Common myeloid progenitor, CD34-positive (primary cell): ENCODE measurements at regions not wholly inside any gene's neighbourhood (a gene's known extent, or its start where the extent isn't known, plus 50 kb on each side); places are given as distances from the start of the nearest gene placed in this dataset.

Source experiments
- CTCF ChIA-PET: fragments of 350-600 bp; sonication (Branson Sonifier 250); formaldehyde crosslinking; loops from one replicate; lab custom pipeline; 2021; ENCODE audit warnings: antibody characterized with exemption; lab: Charles Lee
- POLR2A ChIA-PET: fragments of 350-600 bp; sonication (Branson Sonifier 250); formaldehyde crosslinking; loops from one replicate; lab custom pipeline; 2021; ENCODE audit warnings: antibody characterized with exemption; lab: Charles Lee
- DNase-seq, 3 donors: peaks; one replicate each; pipeline versions ENCODE4 v3.0.0 to v3.0.0-alpha.2; 2013
- H3K27ac ChIP-seq, 2 experiments: 1 replicate in 1 of 2; 2 replicates in 1 of 2; pipeline ENCODE4 v1.7.0; 2013; ENCODE audit warnings: inconsistent platforms in 2 of 2, low read length in 2 of 2, mild to moderate bottlenecking in 2 of 2, low read depth in 1 of 2, moderate library complexity in 1 of 2; ENCODE audit not compliant: severe bottlenecking in 2 of 2, insufficient read depth in 1 of 2, poor library complexity in 1 of 2
- H3K27me3 ChIP-seq, 5 experiments: replicated peaks in 2 of 5; 1 replicate in 3 of 5; 2 replicates in 2 of 5; pipeline versions ENCODE4 v1.6.1 to v1.7.0; 2013; ENCODE audit warnings: low read length in 4 of 5, mild to moderate bottlenecking in 2 of 5, moderate library complexity in 2 of 5, inconsistent platforms in 1 of 5; ENCODE audit not compliant: insufficient read depth in 5 of 5, control insufficient read depth in 4 of 5
- H3K36me3 ChIP-seq, 4 experiments: 1 replicate in 2 of 4; 2 replicates in 2 of 4; pipeline versions ENCODE4 v1.6.1 to v1.7.0; 2013; ENCODE audit warnings: low read length in 3 of 4, control low read depth in 1 of 4, mild to moderate bottlenecking in 1 of 4; ENCODE audit not compliant: control insufficient read depth in 4 of 4, insufficient read depth in 4 of 4
- H3K4me1 ChIP-seq, 4 experiments: 1 replicate in 3 of 4; 2 replicates in 1 of 4; pipeline versions ENCODE4 v1.6.1 to v1.7.1; 2013; ENCODE audit warnings: low read length in 3 of 4, mild to moderate bottlenecking in 3 of 4, control low read depth in 1 of 4, inconsistent platforms in 1 of 4, moderate library complexity in 1 of 4; ENCODE audit not compliant: control insufficient read depth in 4 of 4, insufficient read depth in 4 of 4; ENCODE audit errors: control extremely low read depth in 1 of 4
- H3K4me3 ChIP-seq, 7 experiments: 1 replicate in 4 of 7; 2 replicates in 3 of 7; pipeline versions ENCODE4 v1.5.1 to v1.7.0; 2013; ENCODE audit warnings: mild to moderate bottlenecking in 7 of 7, low read length in 6 of 7, moderate library complexity in 6 of 7, inconsistent platforms in 2 of 7, low read depth in 2 of 7, control low read depth in 1 of 7; ENCODE audit not compliant: insufficient read depth in 4 of 7, control insufficient read depth in 1 of 7; ENCODE audit errors: extremely low read depth in 1 of 7
- H3K9me3 ChIP-seq, 5 experiments: 1 replicate in 4 of 5; 2 replicates in 1 of 5; pipeline versions ENCODE4 v1.6.1 to v1.7.1; 2013; ENCODE audit warnings: low read length in 4 of 5, mild to moderate bottlenecking in 2 of 5, inconsistent platforms in 1 of 5, low read depth in 1 of 5, moderate library complexity in 1 of 5; ENCODE audit not compliant: control insufficient read depth in 4 of 5, insufficient read depth in 2 of 5; ENCODE audit errors: control extremely low read depth in 1 of 5
- WGBS: methylation state at CpG from one replicate; pipeline ENCODE4 v1.1.5; 2013; ENCODE audit not compliant: insufficient coverage; 5-methylcytosine and 5-hydroxymethylcytosine counted together

GRCh38 chr14:99043756-99044155 is 228.2 kb downstream of the BCL11B start:
- WGBS: 80% methylated on average over 1 of the region's 1 CpG
- no peak overlapping the region for H3K27ac ChIP-seq
- no peak overlapping the region for H3K4me3 ChIP-seq
- DNase-seq: no peak
- H3K4me1 ChIP-seq: no peaks in the 10 kb centered on the region
- H3K36me3 ChIP-seq: no peaks in the 10 kb centered on the region
- CTCF ChIA-PET: interaction anchor here (0.6 to 0.8 kb wide), 2 partner anchors 10 to 14 kb away, joined by 3 to 4 read pairs; no protein-coding TSS in a partner anchor
- POLR2A ChIA-PET: no interaction called here
- peaks cover 0 to 2% (median 0%) of the 10 kb centered on the region in 5 experiments for H3K27me3 ChIP-seq
- H3K9me3 ChIP-seq: peaks cover 0 to 5% (median 0%) of the 10 kb centered on the region in 5 experiments

GRCh38 chr14:99047441-99048031 is 224.5 kb downstream of the BCL11B start:
- Histone ChIP-seq H3K36me3 (no peaks in the 10 kb centered on the region), H3K4me1 (no peaks in the 10 kb centered on the region), H3K4me3 (no peak overlapping the region), H3K9me3 (peaks cover 0 to 11% (median 3%) of the 10 kb centered on the region in 5 experiments), H3K27ac (no peak overlapping the region), H3K27me3 (peaks cover 0 to 2% (median 0%) of the 10 kb centered on the region in 5 experiments)
- POLR2A ChIA-PET: no interaction called here
- WGBS: 83% methylated on average over 14 of the region's 14 CpGs
- CTCF ChIA-PET: no interaction called here
- DNase-seq: no peak

- H3K27me3 ChIP-seq: peaks cover 0 to 2% (median 0%) of the 10 kb centered on the region in 5 experiments
- POLR2A ChIA-PET: no interaction called here
- peaks cover 0 to 10% (median 3%) of the 10 kb centered on the region in 5 experiments for H3K9me3 ChIP-seq
- no CpG with 5 or more reads among the region's 1 CpG for WGBS
- H3K4me3 ChIP-seq: no peak overlapping the region
- no peak for DNase-seq
- H3K36me3 ChIP-seq: no peaks in the 10 kb centered on the region
- no peaks in the 10 kb centered on the region for H3K4me1 ChIP-seq
- CTCF ChIA-PET: no interaction called here
- no peak overlapping the region for H3K27ac ChIP-seq
Observed at GRCh38 chr14:99050309-99050708, 221.7 kb downstream of the BCL11B start.

- ChIA-PET CTCF (no interaction called here), POLR2A (no interaction called here)
- Histone ChIP-seq H3K27me3 (peaks cover 0 to 2% (median 0%) of the 10 kb centered on the region in 5 experiments), H3K4me1 (no peaks in the 10 kb centered on the region), H3K36me3 (no peaks in the 10 kb centered on the region), H3K4me3 (no peak overlapping the region), H3K9me3 (peaks cover 0 to 13% (median 3%) of the 10 kb centered on the region in 5 experiments), H3K27ac (no peak overlapping the region)
- WGBS: no CpG with 5 or more reads among the region's 2 CpGs
- no peak for DNase-seq
Observed at GRCh38 chr14:99052467-99052866, 219.5 kb downstream of the BCL11B start.

- H3K4me1 ChIP-seq: no peaks in the 10 kb centered on the region
- no peak for DNase-seq
- no peaks in the 10 kb centered on the region for H3K27me3 ChIP-seq
- H3K9me3 ChIP-seq: peaks cover 0 to 13% (median 3%) of the 10 kb centered on the region in 5 experiments
- H3K4me3 ChIP-seq: no peak overlapping the region
- H3K36me3 ChIP-seq: no peaks in the 10 kb centered on the region
- POLR2A ChIA-PET: no interaction called here
- no peak overlapping the region for H3K27ac ChIP-seq
- CTCF ChIA-PET: no interaction called here
- 88% methylated on average over 4 of the region's 4 CpGs for WGBS
Observed at GRCh38 chr14:99055019-99055418, 217.0 kb downstream of the BCL11B start.

- H3K27ac ChIP-seq: no peak overlapping the region
- H3K4me3 ChIP-seq: no peak overlapping the region
- CTCF ChIA-PET: no interaction called here
- POLR2A ChIA-PET: no interaction called here
- H3K36me3 ChIP-seq: no peaks in the 10 kb centered on the region
- peaks cover 0 to 12% (median 3%) of the 10 kb centered on the region in 5 experiments for H3K9me3 ChIP-seq
- no peaks in the 10 kb centered on the region for H3K4me1 ChIP-seq
- no peak for DNase-seq
- H3K27me3 ChIP-seq: no peaks in the 10 kb centered on the region
- WGBS: 94% methylated on average over 5 of the region's 6 CpGs
Observed at GRCh38 chr14:99055816-99056215, 216.2 kb downstream of the BCL11B start.

GRCh38 chr14:99057576-99058083 is 214.4 kb downstream of the BCL11B start:
- Histone ChIP-seq H3K4me3 (no peak overlapping the region), H3K36me3 (no peaks in the 10 kb centered on the region), H3K27ac (no peak overlapping the region), H3K27me3 (peaks cover 0 to 4% (median 0%) of the 10 kb centered on the region in 5 experiments), H3K9me3 (peaks cover 0 to 7% (median 1%) of the 10 kb centered on the region in 5 experiments), H3K4me1 (no peaks in the 10 kb centered on the region)
- ChIA-PET CTCF (interaction anchor here (0.5 kb wide), 1 partner anchor 14 kb away, joined by 4 read pairs; no protein-coding TSS in a partner anchor), POLR2A (no interaction called here)
- DNase-seq: no peak
- WGBS: 100% methylated on average over 3 of the region's 5 CpGs
